Lower leg skin (tissue), 3 donors: ENCODE measurements at regions not wholly inside any gene's neighbourhood (a gene's known extent, or its start where the extent isn't known, plus 50 kb on each side); places are given as distances from the start of the nearest gene placed in this dataset.

Experiments used
- POLR2A ChIP-seq, 2 donors: fragments of 450-650 bp; IDR thresholded peaks; one replicate each; pipeline ENCODE4 v1.6.1; 2016 to 2017; ENCODE audit warnings: antibody characterized with exemption in 2 of 2, mild to moderate bottlenecking in 1 of 2, moderate library complexity in 1 of 2
- TF ChIP-seq, protein P1 (sequence below), 3 donors: fragments of 450-650 bp; IDR thresholded peaks; one replicate each; pipeline ENCODE4 v1.5.1; 2016; ENCODE audit warnings: antibody characterized with exemption in 3 of 3, mild to moderate bottlenecking in 3 of 3, moderate library complexity in 2 of 3

DNA sequence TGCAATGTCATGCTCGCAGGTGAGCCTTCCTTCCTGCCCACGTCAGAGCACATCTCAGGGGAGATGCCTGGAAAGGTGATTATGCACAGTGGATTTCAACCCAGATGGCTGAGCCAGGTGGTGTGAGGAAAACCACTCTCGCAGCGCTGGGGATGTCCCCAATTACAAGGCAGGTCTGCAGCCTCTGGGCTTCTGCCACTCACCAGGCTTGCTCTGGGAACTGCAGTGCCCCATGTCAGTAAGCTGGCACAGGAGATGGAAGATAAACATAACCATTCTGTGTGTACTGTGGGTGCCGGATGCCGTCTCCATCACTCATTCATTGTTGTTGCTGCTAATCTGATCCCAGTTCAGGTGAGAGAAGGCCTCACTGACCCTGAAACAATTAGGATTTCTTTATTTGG is 222.9 kb upstream of the PITRM1 start:
- TF ChIP-seq, protein P1, sequence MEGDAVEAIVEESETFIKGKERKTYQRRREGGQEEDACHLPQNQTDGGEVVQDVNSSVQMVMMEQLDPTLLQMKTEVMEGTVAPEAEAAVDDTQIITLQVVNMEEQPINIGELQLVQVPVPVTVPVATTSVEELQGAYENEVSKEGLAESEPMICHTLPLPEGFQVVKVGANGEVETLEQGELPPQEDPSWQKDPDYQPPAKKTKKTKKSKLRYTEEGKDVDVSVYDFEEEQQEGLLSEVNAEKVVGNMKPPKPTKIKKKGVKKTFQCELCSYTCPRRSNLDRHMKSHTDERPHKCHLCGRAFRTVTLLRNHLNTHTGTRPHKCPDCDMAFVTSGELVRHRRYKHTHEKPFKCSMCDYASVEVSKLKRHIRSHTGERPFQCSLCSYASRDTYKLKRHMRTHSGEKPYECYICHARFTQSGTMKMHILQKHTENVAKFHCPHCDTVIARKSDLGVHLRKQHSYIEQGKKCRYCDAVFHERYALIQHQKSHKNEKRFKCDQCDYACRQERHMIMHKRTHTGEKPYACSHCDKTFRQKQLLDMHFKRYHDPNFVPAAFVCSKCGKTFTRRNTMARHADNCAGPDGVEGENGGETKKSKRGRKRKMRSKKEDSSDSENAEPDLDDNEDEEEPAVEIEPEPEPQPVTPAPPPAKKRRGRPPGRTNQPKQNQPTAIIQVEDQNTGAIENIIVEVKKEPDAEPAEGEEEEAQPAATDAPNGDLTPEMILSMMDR (IDR thresholded peaks at IDR 0.05): no peak
- no peak for TF ChIP-seq POLR2A (IDR thresholded peaks at IDR 0.05)
